Breast epithelium (tissue), 4 donors: ENCODE measurements at regions not wholly inside any gene's neighbourhood (a gene's known extent, or its start where the extent isn't known, plus 50 kb on each side); places are given as distances from the start of the nearest gene placed in this dataset.

Experiments
- DNase-seq, 2 donors: peaks; one replicate each; pipeline ENCODE4 v3.0.0-alpha.2; 2019; ENCODE audit warnings: low spot score in 2 of 2
- H3K27ac ChIP-seq, 2 donors: fragments of 200-600 bp; sonication (generic) in 1 of 2; one replicate each; pipeline ENCODE4 v1.5.1; 2016 to 2019; ENCODE audit warnings: mild to moderate bottlenecking in 1 of 2
- H3K27me3 ChIP-seq, 2 donors: fragments of 200-600 bp; sonication (generic) in 1 of 2; one replicate each; pipeline versions ENCODE4 v1.5.1 to v1.6.0; 2017 to 2019; ENCODE audit warnings: control low read depth in 1 of 2, mild to moderate bottlenecking in 1 of 2
- H3K36me3 ChIP-seq: fragments of 200-600 bp; one replicate; pipeline ENCODE4 v1.5.1; 2019
- H3K4me1 ChIP-seq, 2 donors: fragments of 200-600 bp; sonication (generic); one replicate each; pipeline ENCODE4 v1.5.1; 2016 to 2019; ENCODE audit warnings: control low read depth in 1 of 2
- H3K4me3 ChIP-seq, 3 donors: fragments of 200-600 bp; sonication (generic); 1 replicate in 2 of 3; 2 replicates in 1 of 3; pipeline ENCODE4 v1.5.1; 2016 to 2019; ENCODE audit warnings: mild to moderate bottlenecking in 3 of 3, moderate library complexity in 2 of 3
- H3K9me3 ChIP-seq, 2 donors: fragments of 200-600 bp; sonication (generic) in 1 of 2; one replicate each; pipeline ENCODE4 v1.5.1; 2016 to 2019; ENCODE audit warnings: control low read depth in 1 of 2
- POLR2A ChIP-seq: fragments of 450-650 bp; IDR thresholded peaks from one replicate; pipeline ENCODE4 v1.6.1; 2016; ENCODE audit warnings: antibody characterized with exemption, mild to moderate bottlenecking, moderate library complexity
- POLR2AphosphoS5 ChIP-seq, 3 donors: sonication (generic); formaldehyde crosslinking; IDR thresholded peaks; one replicate each; pipeline ENCODE4 v1.6.1; 2017; ENCODE audit warnings: antibody characterized with exemption in 3 of 3
- intact Hi-C: fragments of 100-400 bp; cut with DNase I; formaldehyde crosslinking; loops from one replicate; pipeline ENCODE4 v1.15.1; 2023; ENCODE audit warnings: low total_unique reads
- TF ChIP-seq, protein P1 (sequence below), 3 donors: fragments of 450-650 bp; IDR thresholded peaks; one replicate each; pipeline ENCODE4 v1.5.1; 2016 to 2017; ENCODE audit warnings: antibody characterized with exemption in 3 of 3, mild to moderate bottlenecking in 3 of 3, moderate library complexity in 3 of 3

DNA sequence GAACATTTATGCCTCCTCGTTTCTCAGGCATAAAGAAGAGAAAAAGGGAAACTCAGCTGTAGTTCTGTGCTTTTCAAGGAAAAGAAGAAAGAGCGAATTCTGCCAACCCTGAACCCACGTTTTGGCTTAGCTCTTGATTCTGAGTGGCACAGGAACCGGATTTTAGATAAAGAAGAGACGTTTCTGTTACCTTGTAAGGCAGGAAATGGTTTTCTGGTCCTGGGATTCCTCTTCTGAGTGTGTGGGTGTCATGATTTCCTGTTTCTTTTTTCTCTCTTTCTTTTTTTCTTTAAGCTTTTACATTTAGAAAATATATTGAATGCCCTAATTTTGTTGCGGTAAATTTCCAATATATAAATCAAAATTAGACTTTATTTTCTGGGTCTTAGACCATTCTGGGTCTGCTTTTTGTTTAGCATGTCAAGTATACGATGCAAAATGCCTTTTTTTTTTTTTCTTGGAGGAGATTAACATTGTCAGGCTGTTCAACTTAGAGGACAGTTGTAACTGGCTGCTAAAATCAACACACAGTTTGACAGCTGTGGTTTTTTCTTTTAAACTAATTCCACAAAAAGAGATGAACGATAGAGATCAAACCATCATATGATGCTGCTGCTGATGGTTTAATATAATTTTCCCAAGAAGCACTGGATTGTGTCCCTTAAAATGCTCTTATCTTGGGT is 190.8 kb downstream of the GATA3 start:
- no peaks in the 10 kb centered on the region for H3K36me3 ChIP-seq
- no peak overlapping the region for H3K4me3 ChIP-seq
- no peak for DNase-seq
- peak overlapping the region in 1 of 2 donors; percentile 47 for H3K27ac ChIP-seq
- H3K9me3 ChIP-seq: peaks cover 0 to 3% of the 10 kb centered on the region in 2 donors
- intact Hi-C loops: loop anchor here (10.0 kb wide), 1 partner anchor 1240 kb away; no protein-coding TSS in a partner anchor
- H3K27me3 ChIP-seq: no peaks in the 10 kb centered on the region
- no peaks in the 10 kb centered on the region for H3K4me1 ChIP-seq
- no peak for TF ChIP-seq POLR2AphosphoS5 (IDR thresholded peaks at IDR 0.05)
- TF ChIP-seq, protein P1, sequence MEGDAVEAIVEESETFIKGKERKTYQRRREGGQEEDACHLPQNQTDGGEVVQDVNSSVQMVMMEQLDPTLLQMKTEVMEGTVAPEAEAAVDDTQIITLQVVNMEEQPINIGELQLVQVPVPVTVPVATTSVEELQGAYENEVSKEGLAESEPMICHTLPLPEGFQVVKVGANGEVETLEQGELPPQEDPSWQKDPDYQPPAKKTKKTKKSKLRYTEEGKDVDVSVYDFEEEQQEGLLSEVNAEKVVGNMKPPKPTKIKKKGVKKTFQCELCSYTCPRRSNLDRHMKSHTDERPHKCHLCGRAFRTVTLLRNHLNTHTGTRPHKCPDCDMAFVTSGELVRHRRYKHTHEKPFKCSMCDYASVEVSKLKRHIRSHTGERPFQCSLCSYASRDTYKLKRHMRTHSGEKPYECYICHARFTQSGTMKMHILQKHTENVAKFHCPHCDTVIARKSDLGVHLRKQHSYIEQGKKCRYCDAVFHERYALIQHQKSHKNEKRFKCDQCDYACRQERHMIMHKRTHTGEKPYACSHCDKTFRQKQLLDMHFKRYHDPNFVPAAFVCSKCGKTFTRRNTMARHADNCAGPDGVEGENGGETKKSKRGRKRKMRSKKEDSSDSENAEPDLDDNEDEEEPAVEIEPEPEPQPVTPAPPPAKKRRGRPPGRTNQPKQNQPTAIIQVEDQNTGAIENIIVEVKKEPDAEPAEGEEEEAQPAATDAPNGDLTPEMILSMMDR (IDR thresholded peaks at IDR 0.05): no peak
- no peak for TF ChIP-seq POLR2A

DNA sequence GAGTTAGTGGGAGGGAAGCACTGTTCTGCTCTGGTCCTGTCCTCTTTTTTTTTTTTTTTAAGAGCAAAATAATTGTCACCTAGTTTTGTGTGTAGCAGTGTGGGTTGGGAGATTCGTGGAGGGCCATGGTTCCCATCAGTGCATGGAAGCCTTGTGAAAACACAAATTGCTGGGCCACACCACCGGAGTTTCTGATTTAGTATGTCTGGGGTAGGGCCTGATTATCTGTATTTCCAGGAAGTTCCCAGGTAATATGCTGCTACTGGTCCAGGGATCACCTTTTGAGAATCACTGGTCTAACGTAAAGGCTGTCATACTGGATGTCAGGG is 191.3 kb downstream of the GATA3 start:
- H3K36me3 ChIP-seq: no peaks in the 10 kb centered on the region
- H3K9me3 ChIP-seq: peaks cover 0 to 3% of the 10 kb centered on the region in 2 donors
- TF ChIP-seq POLR2A: no peak
- TF ChIP-seq POLR2AphosphoS5 (IDR thresholded peaks at IDR 0.05): no peak
- TF ChIP-seq, protein P1 (IDR thresholded peaks at IDR 0.05): no peak
- intact Hi-C loops: loop anchor here (10.0 kb wide), 1 partner anchor 1241 kb away; no protein-coding TSS in a partner anchor
- DNase-seq: no peak
- H3K27me3 ChIP-seq: no peaks in the 10 kb centered on the region
- H3K4me3 ChIP-seq: no peak overlapping the region
- no peak overlapping the region for H3K27ac ChIP-seq
- H3K4me1 ChIP-seq: no peaks in the 10 kb centered on the region

DNA sequence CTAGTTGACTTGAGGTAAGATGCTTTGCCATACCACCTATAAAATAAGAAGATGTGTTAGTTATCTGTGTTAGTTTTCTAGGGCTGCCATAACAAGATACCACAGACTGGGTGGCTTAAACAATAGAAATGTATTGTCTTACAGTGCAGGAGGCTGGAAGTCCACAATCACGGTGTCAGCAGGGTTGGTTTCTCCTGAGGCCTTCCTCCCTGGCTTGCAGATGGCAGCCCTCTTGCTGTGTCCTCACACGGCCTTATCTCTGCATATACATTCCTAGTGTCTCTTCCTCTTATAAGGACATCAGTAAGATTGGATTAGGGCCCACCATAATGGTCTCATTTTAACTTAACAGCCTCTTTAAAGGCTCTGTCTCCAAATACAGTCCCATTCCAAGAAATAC is 192.1 kb downstream of the GATA3 start:
- Histone ChIP-seq H3K36me3 (no peaks in the 10 kb centered on the region), H3K27ac (no peak overlapping the region), H3K4me3 (no peak overlapping the region), H3K4me1 (no peaks in the 10 kb centered on the region), H3K27me3 (no peaks in the 10 kb centered on the region), H3K9me3 (peaks cover 0 to 3% of the 10 kb centered on the region in 2 donors)
- no peak for DNase-seq
- intact Hi-C loops: loop anchor here (10.0 kb wide), 1 partner anchor 1242 kb away; no protein-coding TSS in a partner anchor
- TF ChIP-seq POLR2AphosphoS5 (IDR thresholded peaks at IDR 0.05): no peak
- TF ChIP-seq, protein P1 (IDR thresholded peaks at IDR 0.05): no peak
- no peak for TF ChIP-seq POLR2A

DNA sequence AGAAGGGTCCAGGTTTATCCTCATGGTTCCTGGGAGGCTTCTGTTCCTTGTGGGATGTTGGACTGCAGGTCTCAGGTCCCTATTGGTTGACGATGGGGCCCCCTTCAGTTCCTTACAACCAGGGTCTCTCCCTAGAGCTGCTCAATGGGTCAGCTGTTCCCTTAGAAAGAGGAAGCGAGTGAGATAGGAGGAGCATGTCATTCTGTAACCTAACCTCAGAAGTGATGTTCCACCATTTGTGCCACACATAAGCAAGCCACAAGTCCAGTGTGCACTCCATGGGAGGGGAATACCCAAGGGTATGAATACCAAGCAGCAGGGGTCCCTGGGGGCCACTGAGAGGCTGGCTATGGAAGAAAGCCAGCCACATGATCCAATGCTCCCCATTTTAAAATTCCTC is 192.7 kb downstream of the GATA3 start:
- Histone ChIP-seq H3K4me1 (no peaks in the 10 kb centered on the region), H3K27me3 (no peaks in the 10 kb centered on the region), H3K36me3 (no peaks in the 10 kb centered on the region), H3K27ac (no peak overlapping the region), H3K9me3 (peaks cover 0 to 3% of the 10 kb centered on the region in 2 donors), H3K4me3 (no peak overlapping the region)
- TF ChIP-seq POLR2AphosphoS5 (IDR thresholded peaks at IDR 0.05) (no peak), POLR2A (no peak)
- TF ChIP-seq, protein P1 (IDR thresholded peaks at IDR 0.05): no peak
- no peak for DNase-seq
- intact Hi-C loops: loop anchor here (10.0 kb wide), 1 partner anchor 1242 kb away; no protein-coding TSS in a partner anchor

DNA sequence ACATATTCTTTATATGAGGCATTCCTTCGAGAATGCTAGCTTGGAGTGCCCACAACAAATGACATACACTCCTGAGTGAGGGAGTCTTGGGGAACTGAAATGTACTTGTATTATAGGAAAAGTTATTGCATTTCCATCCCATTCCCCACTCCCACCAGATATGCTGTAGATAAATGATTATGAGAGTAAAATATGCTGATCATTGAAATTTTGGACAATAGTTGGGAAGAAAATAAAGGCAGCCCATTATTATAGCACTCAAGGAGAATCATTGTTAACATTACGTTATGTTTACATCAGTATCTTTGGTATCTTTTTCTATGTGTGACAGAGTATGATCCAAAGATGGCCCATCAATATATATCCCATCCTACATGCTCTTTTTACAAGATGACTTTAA is 194.4 kb downstream of the GATA3 start:
- intact Hi-C loops: loop anchor here (10.0 kb wide), 1 partner anchor 1244 kb away; no protein-coding TSS in a partner anchor
- H3K36me3 ChIP-seq: no peaks in the 10 kb centered on the region
- no peaks in the 10 kb centered on the region for H3K4me1 ChIP-seq
- no peak overlapping the region for H3K4me3 ChIP-seq
- no peaks in the 10 kb centered on the region for H3K27me3 ChIP-seq
- H3K27ac ChIP-seq: no peak overlapping the region
- H3K9me3 ChIP-seq: peaks cover 0 to 3% of the 10 kb centered on the region in 2 donors
- no peak for DNase-seq
- TF ChIP-seq POLR2A (no peak), POLR2AphosphoS5 (IDR thresholded peaks at IDR 0.05) (no peak)
- TF ChIP-seq, protein P1 (IDR thresholded peaks at IDR 0.05): no peak
